Body of pancreas (tissue), 4 donors: ENCODE measurements at regions not wholly inside any gene's neighbourhood (a gene's known extent, or its start where the extent isn't known, plus 50 kb on each side); places are given as distances from the start of the nearest gene placed in this dataset.

ENCODE experiments used
- ATAC-seq: fragments of 150-250 bp; one replicate; pipeline ENCODE4 v1.9.1; 2016
- DNase-seq, 4 donors: peaks; one replicate each; pipeline ENCODE4 v3.0.0-alpha.2; 2019
- H3K27ac ChIP-seq, 4 donors: fragments of 200-600 bp; sonication (generic); 1 replicate in 3 of 4; 2 replicates in 1 of 4; pipeline versions ENCODE4 v1.5.1 to v1.6.1; 2016 to 2019; ENCODE audit warnings: mild to moderate bottlenecking in 1 of 4, mixed read lengths in 1 of 4, moderate library complexity in 1 of 4
- H3K27me3 ChIP-seq, 2 donors: fragments of 200-600 bp; sonication (generic); one replicate each; pipeline ENCODE4 v1.6.0; 2016; ENCODE audit warnings: mild to moderate bottlenecking in 1 of 2
- H3K36me3 ChIP-seq, 2 donors: fragments of 200-600 bp; sonication (generic); replicated peaks in 1 of 2; 2 replicates each; pipeline ENCODE4 v1.5.1; 2016; ENCODE audit warnings: low read depth in 2 of 2; ENCODE audit not compliant: insufficient read depth in 1 of 2
- H3K4me1 ChIP-seq: fragments of 200-600 bp; sonication (generic); one replicate; pipeline ENCODE4 v1.6.0; 2016
- H3K4me3 ChIP-seq, 2 donors: fragments of 200-600 bp; sonication (generic); 1 replicate in 1 of 2; 2 replicates in 1 of 2; pipeline ENCODE4 v1.5.1; 2016 to 2019
- H3K9me3 ChIP-seq, 3 donors: fragments of 200-600 bp; sonication (generic); 1 replicate in 2 of 3; 2 replicates in 1 of 3; pipeline ENCODE4 v1.5.1; 2016
- POLR2A ChIP-seq, 3 donors: fragments of 450-650 bp; IDR thresholded peaks; one replicate each; pipeline ENCODE4 v1.6.1; 2016; ENCODE audit warnings: antibody characterized with exemption in 3 of 3, mild to moderate bottlenecking in 2 of 3
- WGBS, 2 donors: methylation state at CpG; one replicate each; pipeline ENCODE4 v1.1.5; 2017; 5-methylcytosine and 5-hydroxymethylcytosine counted together
- intact Hi-C: fragments of 100-400 bp; cut with DNase I; formaldehyde crosslinking; loops from one replicate; pipeline ENCODE4 v1.15.1; 2023
- TF ChIP-seq, protein P1 (sequence below), 7 experiments: fragments of 450-650 bp in 4 of 7; fragments of 200-600 bp in 3 of 7; sonication (generic) in 3 of 7; IDR thresholded peaks; one replicate each; pipeline ENCODE4 v1.5.1; 2016 to 2019; ENCODE audit warnings: antibody characterized with exemption in 7 of 7

DNA sequence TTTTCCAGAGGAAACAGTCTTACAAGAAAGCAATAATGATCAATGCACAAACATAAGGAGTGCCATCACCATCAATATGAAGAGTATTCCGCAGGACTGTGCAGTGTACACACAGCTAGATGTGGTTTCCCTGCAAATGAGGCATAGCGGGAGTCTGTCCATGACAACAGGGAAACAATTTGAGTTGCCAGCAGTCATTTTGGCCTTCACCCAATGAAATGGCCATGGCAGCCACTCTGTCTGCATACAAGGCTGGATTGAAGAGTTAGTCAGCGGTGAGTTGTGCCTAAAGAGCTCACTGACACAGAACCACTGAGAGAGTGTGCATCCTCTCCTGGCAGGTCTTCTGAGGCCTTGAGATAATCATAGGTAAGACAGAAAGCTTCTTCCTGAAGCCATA lies 303.3 kb downstream of the IPMK start:
- H3K4me3 ChIP-seq = no peak overlapping the region
- H3K36me3 ChIP-seq = no peaks in the 10 kb centered on the region
- TF ChIP-seq POLR2A (IDR thresholded peaks at IDR 0.05) = no peak
- TF ChIP-seq, protein P1, sequence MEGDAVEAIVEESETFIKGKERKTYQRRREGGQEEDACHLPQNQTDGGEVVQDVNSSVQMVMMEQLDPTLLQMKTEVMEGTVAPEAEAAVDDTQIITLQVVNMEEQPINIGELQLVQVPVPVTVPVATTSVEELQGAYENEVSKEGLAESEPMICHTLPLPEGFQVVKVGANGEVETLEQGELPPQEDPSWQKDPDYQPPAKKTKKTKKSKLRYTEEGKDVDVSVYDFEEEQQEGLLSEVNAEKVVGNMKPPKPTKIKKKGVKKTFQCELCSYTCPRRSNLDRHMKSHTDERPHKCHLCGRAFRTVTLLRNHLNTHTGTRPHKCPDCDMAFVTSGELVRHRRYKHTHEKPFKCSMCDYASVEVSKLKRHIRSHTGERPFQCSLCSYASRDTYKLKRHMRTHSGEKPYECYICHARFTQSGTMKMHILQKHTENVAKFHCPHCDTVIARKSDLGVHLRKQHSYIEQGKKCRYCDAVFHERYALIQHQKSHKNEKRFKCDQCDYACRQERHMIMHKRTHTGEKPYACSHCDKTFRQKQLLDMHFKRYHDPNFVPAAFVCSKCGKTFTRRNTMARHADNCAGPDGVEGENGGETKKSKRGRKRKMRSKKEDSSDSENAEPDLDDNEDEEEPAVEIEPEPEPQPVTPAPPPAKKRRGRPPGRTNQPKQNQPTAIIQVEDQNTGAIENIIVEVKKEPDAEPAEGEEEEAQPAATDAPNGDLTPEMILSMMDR (IDR thresholded peaks at IDR 0.05) = no peak
- 75 to 85% methylated on average over 3 of the region's 3 CpGs for WGBS, 2 donors
- no peaks in the 10 kb centered on the region for H3K27me3 ChIP-seq
- no peak for ATAC-seq
- H3K27ac ChIP-seq = no peak overlapping the region
- no peaks in the 10 kb centered on the region for H3K9me3 ChIP-seq
- intact Hi-C loops = no loop called here
- H3K4me1 ChIP-seq = peaks cover 3% of the 10 kb centered on the region
- peak in 2 of 4 donors; percentile 6 to 27 for DNase-seq

DNA sequence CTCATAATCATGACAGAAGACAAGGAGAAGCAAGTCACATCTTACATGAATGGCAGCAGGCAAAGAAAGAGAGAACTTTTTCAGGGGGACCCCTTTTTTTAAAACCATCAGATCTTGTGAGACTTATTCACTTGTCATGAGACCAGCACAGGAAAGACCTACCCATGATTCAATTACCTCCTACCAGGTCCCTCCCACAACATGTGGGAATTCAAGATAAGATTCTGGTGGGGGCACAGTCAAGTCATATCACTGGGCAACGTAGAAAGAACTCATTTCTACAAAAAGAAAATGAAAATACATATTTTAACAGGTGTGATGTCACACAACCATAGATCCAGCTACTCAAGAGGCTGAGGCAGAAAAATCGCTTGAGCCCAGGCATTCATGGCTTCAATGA lies 304.1 kb downstream of the IPMK start:
- ATAC-seq = no peak

DNA sequence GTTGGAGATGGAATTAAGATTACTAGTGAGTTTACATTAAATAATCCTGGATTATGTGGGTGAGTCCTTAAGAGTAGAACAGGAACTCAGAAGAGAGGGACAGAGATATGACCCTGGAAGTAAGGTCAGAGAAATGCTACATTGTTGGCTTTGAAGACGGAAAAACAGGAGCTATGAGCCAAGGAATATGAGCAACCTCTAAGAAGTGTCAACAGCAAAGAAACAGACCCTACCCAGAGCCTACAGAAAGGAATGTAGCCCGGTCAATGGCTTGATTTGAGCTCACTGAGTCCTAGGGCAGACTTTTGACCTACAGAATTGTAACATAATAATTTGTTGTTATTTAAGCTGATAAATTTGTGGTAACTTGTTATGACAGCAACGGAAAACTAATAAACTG lies 304.9 kb downstream of the IPMK start:
- TF ChIP-seq, protein P1 (IDR thresholded peaks at IDR 0.05) = no peak
- no peak for TF ChIP-seq POLR2A (IDR thresholded peaks at IDR 0.05)
- no peaks in the 10 kb centered on the region for H3K9me3 ChIP-seq
- no peaks in the 10 kb centered on the region for H3K36me3 ChIP-seq
- H3K27me3 ChIP-seq = no peaks in the 10 kb centered on the region
- no peak for DNase-seq
- 67 to 74% methylated on average over 3 of the region's 3 CpGs for WGBS, 2 donors
- H3K27ac ChIP-seq = no peak overlapping the region
- H3K4me3 ChIP-seq = no peak overlapping the region
- intact Hi-C loops = no loop called here
- no peak for ATAC-seq
- peaks cover 3% of the 10 kb centered on the region for H3K4me1 ChIP-seq

More for the DNA sequence above, 304.1 kb downstream of the IPMK start:
- no peaks in the 10 kb centered on the region for H3K36me3 ChIP-seq
- WGBS, 2 donors = 54 to 60% methylated on average over 2 of the region's 2 CpGs
- intact Hi-C loops = no loop called here
- no peaks in the 10 kb centered on the region for H3K9me3 ChIP-seq
- DNase-seq = no peak
- no peak overlapping the region for H3K4me3 ChIP-seq
- no peaks in the 10 kb centered on the region for H3K27me3 ChIP-seq
- H3K4me1 ChIP-seq = peaks cover 3% of the 10 kb centered on the region
- H3K27ac ChIP-seq = no peak overlapping the region
- TF ChIP-seq POLR2A (IDR thresholded peaks at IDR 0.05) = no peak
- TF ChIP-seq, protein P1 (IDR thresholded peaks at IDR 0.05) = no peak

DNA sequence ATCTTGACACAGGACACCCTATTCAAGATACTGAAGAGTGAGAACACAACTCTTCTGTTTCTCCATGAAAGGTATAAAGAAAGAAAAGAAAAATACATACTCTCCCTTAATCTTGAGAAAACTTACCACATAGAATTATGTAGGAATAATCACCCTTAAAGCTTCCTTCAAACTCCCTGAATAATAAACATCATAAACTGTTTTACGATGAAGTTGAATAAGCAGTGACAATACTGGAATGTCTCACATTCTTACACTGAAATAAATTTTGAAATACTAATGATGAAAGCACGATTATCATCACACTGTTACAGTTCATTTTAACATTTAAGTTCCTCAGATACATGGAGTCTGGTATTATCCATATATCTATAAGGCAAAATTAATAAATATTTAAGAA lies 306.2 kb downstream of the IPMK start:
- DNase-seq (no peak), ATAC-seq (no peak)
- Histone ChIP-seq H3K27ac (no peak overlapping the region), H3K9me3 (no peaks in the 10 kb centered on the region), H3K4me3 (no peak overlapping the region), H3K4me1 (peaks cover 3% of the 10 kb centered on the region), H3K27me3 (no peaks in the 10 kb centered on the region), H3K36me3 (no peaks in the 10 kb centered on the region)
- WGBS, 2 donors = 69 to 74% methylated on average over 2 of the region's 2 CpGs
- TF ChIP-seq, protein P1 (IDR thresholded peaks at IDR 0.05) = no peak
- no peak for TF ChIP-seq POLR2A (IDR thresholded peaks at IDR 0.05)
- intact Hi-C loops = no loop called here

DNA sequence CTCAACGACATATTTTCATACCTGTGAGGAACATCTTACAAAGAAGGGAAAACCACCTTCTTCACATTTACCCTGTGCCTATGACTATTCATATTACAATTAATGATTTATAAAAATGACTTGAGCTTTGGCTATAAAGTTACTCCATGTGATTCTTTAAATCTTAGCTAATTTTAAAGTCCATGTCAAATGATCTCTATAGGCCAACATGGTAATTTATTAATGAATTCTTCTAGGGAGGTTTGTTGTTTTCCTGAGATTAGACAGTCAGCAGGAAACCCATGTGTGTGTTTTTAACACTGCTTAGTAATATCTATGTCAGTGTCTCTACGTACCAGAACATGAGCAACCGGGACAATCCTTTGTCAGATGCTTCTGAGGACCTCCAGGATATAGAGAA lies 307.3 kb downstream of the IPMK start:
- DNase-seq = no peak
- intact Hi-C loops = no loop called here
- ATAC-seq = no peak
- no peaks in the 10 kb centered on the region for H3K36me3 ChIP-seq
- no peak overlapping the region for H3K4me3 ChIP-seq
- peaks cover 3% of the 10 kb centered on the region for H3K4me1 ChIP-seq
- 56 to 64% methylated on average over 3 of the region's 3 CpGs for WGBS, 2 donors
- no peaks in the 10 kb centered on the region for H3K9me3 ChIP-seq
- H3K27me3 ChIP-seq = no peaks in the 10 kb centered on the region
- TF ChIP-seq POLR2A (IDR thresholded peaks at IDR 0.05) = no peak
- TF ChIP-seq, protein P1 (IDR thresholded peaks at IDR 0.05) = no peak
- no peak overlapping the region for H3K27ac ChIP-seq
